DOHH2 (cell line): ENCODE measurements at regions not wholly inside any gene's neighbourhood (a gene's known extent, or its start where the extent isn't known, plus 50 kb on each side); places are given as distances from the start of the nearest gene placed in this dataset.

Experiments
- CTCF ChIP-seq: fragments of 200-600 bp; sonication (generic); IDR thresholded peaks from one replicate; pipeline ENCODE4 v1.5.1; 2014; ENCODE audit warnings: antibody characterized with exemption, mild to moderate bottlenecking, low read depth, low read length; ENCODE audit not compliant: poor library complexity, severe bottlenecking
- EZH2phosphoT487 ChIP-seq: fragments of 200-600 bp; sonication (generic); IDR thresholded peaks from 2 replicates; pipeline ENCODE4 v1.6.1; 2017; ENCODE audit warnings: borderline replicate concordance, mild to moderate bottlenecking, antibody characterized with exemption, low read length, moderate library complexity, mixed read lengths

DNA sequence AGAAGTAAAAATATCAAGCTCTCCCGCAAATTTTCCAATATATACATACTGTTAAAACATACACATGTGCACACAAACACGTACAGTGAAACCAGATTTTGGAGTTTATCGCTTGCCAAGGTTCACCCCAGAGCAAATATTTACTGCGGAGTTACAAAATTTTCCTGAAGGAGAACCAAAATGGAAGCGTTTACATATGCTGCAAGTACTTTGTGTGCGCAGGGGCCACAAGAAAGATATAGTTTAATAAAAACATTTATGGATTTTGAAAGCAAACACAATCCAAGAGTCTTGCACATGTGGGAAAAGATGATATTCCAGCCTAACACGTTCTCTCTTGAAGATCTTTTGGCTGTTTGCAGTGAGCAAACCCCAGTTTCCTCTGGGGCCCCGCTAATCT is 301.3 kb upstream of the NFE2L3 start:
- TF ChIP-seq CTCF (no peak), EZH2phosphoT487 (no peak)
